PC-9 (cell line): ENCODE measurements at regions not wholly inside any gene's neighbourhood (a gene's known extent, or its start where the extent isn't known, plus 50 kb on each side); places are given as distances from the start of the nearest gene placed in this dataset.

Experiments
- BruUV-seq: library from RNA; stranded (reverse); fragments of 400-500 nt; replicated peaks from 2 replicates; lab custom pipeline; 2021; lab: Mats Ljungman, UMichigan
- CTCF ChIA-PET: fragments of 300-600 bp; sonication (Branson Sonifier 250); formaldehyde crosslinking; loops from one replicate; lab custom pipeline; 2022; ENCODE audit warnings: antibody characterized with exemption; lab: Charles Lee
- POLR2A ChIA-PET: fragments of 300-600 bp; sonication (Branson Sonifier 250); formaldehyde crosslinking; loops from one replicate; lab custom pipeline; 2022; ENCODE audit warnings: antibody characterized with exemption; ENCODE audit not compliant: unreplicated experiment; lab: Charles Lee
- DNase-seq, 2 experiments: peaks; one replicate each; pipeline versions ENCODE4 v3.0.0 to v3.0.0-alpha.2; 2015 to 2022; ENCODE audit warnings: mixed read lengths in 1 of 2
- H2AFZ ChIP-seq: fragments of 200-600 bp; sonication (generic); 2 replicates; pipeline ENCODE4 v1.8.1; 2017; ENCODE audit warnings: antibody characterized with exemption
- H3F3A ChIP-seq: fragments of 200-600 bp; sonication (generic); 2 replicates; pipeline ENCODE4 v1.8.1; 2017; ENCODE audit warnings: antibody characterized with exemption, mild to moderate bottlenecking, low read depth; ENCODE audit not compliant: insufficient read depth
- H3K27ac ChIP-seq: fragments of 200-600 bp; sonication (generic); 2 replicates; pipeline ENCODE4 v1.6.1; 2016; ENCODE audit warnings: mixed run types
- H3K27me3 ChIP-seq: fragments of 200-600 bp; sonication (generic); 2 replicates; pipeline ENCODE4 v1.6.1; 2016; ENCODE audit warnings: low read depth, mixed run types; ENCODE audit not compliant: insufficient read depth
- H3K36me3 ChIP-seq: fragments of 200-600 bp; sonication (generic); 2 replicates; pipeline ENCODE4 v1.6.1; 2016; ENCODE audit warnings: low read depth, mixed run types
- H3K4me1 ChIP-seq: fragments of 200-600 bp; sonication (generic); replicated peaks from 2 replicates; pipeline ENCODE4 v1.6.1; 2016; ENCODE audit warnings: mixed run types; ENCODE audit not compliant: insufficient read depth
- H3K4me2 ChIP-seq: fragments of 200-600 bp; sonication (generic); 2 replicates; pipeline ENCODE4 v1.6.1; 2017; ENCODE audit warnings: mixed run types
- H3K4me3 ChIP-seq: fragments of 200-600 bp; sonication (generic); 2 replicates; pipeline ENCODE4 v1.6.1; 2016; ENCODE audit warnings: mixed run types
- H3K79me2 ChIP-seq: fragments of 200-600 bp; sonication (generic); 2 replicates; pipeline ENCODE4 v1.6.1; 2017; ENCODE audit warnings: low read depth, mixed run types
- H3K9me2 ChIP-seq: fragments of 200-600 bp; sonication (generic); 2 replicates; pipeline ENCODE4 v1.8.1; 2017; ENCODE audit warnings: mild to moderate bottlenecking; ENCODE audit not compliant: insufficient read depth
- H3K9me3 ChIP-seq: fragments of 200-600 bp; sonication (generic); 2 replicates; pipeline ENCODE4 v1.8.1; 2016; ENCODE audit warnings: low read depth; ENCODE audit not compliant: insufficient read depth
- H4K20me1 ChIP-seq: fragments of 200-600 bp; sonication (generic); 2 replicates; pipeline ENCODE4 v1.8.1; 2017; ENCODE audit not compliant: insufficient read depth
- EZH2 ChIP-seq: fragments of 200-600 bp; sonication (generic); IDR thresholded peaks from 2 replicates; pipeline ENCODE4 v1.8.0; 2017; ENCODE audit warnings: antibody characterized with exemption, low read depth
- intact Hi-C: fragments of 100-400 bp; cut with micrococcal nuclease; formaldehyde crosslinking; loops from one replicate; pipeline ENCODE4 v1.10.0; 2022; ENCODE audit not compliant: unreplicated experiment
- TF ChIP-seq, protein P1 (sequence below): fragments of 200-600 bp; sonication (generic); conservative IDR thresholded peaks from 2 replicates; pipeline ENCODE4 v1.6.1; 2017; ENCODE audit warnings: mixed run types, antibody characterized with exemption, mild to moderate bottlenecking, moderate library complexity

DNA sequence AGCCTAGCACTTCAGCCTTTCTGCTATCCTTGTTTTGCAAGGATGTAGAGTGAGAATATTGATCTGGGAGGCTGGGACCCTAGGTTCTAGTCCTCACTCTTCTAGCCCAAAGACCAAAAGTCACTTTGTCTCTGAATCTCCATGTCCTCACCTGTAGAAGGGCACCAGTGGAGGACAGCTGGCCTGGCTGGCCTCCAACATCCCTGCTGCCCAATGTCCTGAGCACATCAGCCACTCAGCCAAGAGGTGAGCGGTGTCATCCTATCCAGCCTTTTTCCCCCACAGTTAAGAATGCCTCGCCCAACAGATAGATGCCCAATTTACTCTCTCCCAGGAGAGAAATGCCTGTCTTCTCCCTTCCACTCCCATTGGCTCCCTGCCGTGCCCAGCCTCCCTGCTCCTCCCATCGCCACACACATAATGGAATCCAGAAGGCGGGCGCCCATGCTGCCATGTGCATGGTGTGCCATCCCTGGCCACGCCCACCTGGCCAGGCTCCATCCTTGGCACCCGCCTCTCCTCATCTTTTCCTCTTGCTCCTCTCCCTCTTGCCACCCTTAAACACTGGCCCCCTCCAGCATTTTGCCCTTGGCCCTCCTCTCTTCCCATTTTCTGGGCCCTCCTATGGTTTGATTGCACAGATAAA, 157.3 kb upstream of the SDK2 start:
- Histone ChIP-seq H3K4me3 (no peak overlapping the region), H3K36me3 (no peaks in the 10 kb centered on the region), H3K79me2 (no peaks in the 10 kb centered on the region), H3K27ac (no peak overlapping the region), H2AFZ (no peak overlapping the region), H3K4me2 (no peak overlapping the region), H4K20me1 (no peaks in the 10 kb centered on the region), H3K27me3 (peaks cover 46% of the 10 kb centered on the region), H3K4me1 (no peaks in the 10 kb centered on the region), H3K9me3 (no peaks in the 10 kb centered on the region), H3K9me2 (no peaks in the 10 kb centered on the region), H3F3A (no peaks in the 10 kb centered on the region)
- TF ChIP-seq, protein P1, sequence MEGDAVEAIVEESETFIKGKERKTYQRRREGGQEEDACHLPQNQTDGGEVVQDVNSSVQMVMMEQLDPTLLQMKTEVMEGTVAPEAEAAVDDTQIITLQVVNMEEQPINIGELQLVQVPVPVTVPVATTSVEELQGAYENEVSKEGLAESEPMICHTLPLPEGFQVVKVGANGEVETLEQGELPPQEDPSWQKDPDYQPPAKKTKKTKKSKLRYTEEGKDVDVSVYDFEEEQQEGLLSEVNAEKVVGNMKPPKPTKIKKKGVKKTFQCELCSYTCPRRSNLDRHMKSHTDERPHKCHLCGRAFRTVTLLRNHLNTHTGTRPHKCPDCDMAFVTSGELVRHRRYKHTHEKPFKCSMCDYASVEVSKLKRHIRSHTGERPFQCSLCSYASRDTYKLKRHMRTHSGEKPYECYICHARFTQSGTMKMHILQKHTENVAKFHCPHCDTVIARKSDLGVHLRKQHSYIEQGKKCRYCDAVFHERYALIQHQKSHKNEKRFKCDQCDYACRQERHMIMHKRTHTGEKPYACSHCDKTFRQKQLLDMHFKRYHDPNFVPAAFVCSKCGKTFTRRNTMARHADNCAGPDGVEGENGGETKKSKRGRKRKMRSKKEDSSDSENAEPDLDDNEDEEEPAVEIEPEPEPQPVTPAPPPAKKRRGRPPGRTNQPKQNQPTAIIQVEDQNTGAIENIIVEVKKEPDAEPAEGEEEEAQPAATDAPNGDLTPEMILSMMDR, result no peak
- no peak for TF ChIP-seq EZH2
- DNase-seq, result no peak
- intact Hi-C loops, result no loop called here
- ChIA-PET CTCF (no interaction called here), POLR2A (no interaction called here)
- no TSS peak for BruUV-seq

DNA sequence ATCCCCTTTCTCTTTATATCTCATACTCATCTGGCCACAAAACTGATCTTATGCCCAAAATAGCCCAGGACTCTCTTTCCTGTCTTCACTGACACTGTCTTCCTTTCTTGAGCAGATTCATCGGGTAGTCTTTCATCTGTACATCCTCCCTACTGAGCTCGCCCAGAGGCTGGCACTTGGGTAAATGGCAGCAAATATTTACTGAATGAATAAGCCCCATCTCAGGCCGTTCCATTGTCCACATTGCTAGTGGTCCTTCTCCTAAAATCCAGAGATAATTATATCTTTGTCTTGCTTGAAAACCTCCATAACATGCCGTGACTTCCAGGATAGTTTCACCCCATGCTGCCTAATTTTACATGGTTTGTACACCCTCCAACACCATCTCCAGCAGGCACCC, 158.1 kb upstream of the SDK2 start:
- ChIA-PET POLR2A (no interaction called here), CTCF (no interaction called here)
- Histone ChIP-seq H3K79me2 (no peaks in the 10 kb centered on the region), H3K4me1 (no peaks in the 10 kb centered on the region), H3K9me2 (no peaks in the 10 kb centered on the region), H3F3A (no peaks in the 10 kb centered on the region), H3K36me3 (no peaks in the 10 kb centered on the region), H2AFZ (no peak overlapping the region), H4K20me1 (no peaks in the 10 kb centered on the region), H3K4me3 (no peak overlapping the region), H3K27me3 (peaks cover 39% of the 10 kb centered on the region), H3K9me3 (no peaks in the 10 kb centered on the region), H3K4me2 (no peak overlapping the region), H3K27ac (no peak overlapping the region)
- no TSS peak for BruUV-seq
- DNase-seq, result peak in 1 of 2 experiments; percentile 19
- TF ChIP-seq EZH2, result no peak
- TF ChIP-seq, protein P1, result no peak
- intact Hi-C loops, result no loop called here

DNA sequence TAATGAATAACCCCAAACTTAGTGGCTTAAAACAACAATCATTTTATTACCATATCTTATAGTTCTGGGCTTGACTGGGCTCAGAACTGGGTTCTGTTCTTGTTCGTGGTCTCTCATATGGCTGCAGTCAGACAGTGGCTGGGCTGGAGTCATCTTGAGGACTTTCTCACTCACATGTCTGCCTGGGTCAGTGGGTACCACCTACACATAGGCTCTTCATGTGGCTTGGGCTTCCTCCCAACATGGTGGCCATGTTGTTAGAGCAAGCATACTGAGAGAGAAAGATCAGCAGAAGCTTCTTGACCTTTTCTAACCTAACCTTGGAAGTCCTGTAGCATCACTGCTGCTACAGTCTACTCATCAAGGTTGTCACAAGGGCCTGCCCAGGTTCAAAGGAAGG, 158.6 kb upstream of the SDK2 start:
- Histone ChIP-seq H3K9me3 (no peaks in the 10 kb centered on the region), H2AFZ (no peak overlapping the region), H3F3A (no peaks in the 10 kb centered on the region), H3K4me2 (no peak overlapping the region), H3K4me3 (no peak overlapping the region), H4K20me1 (no peaks in the 10 kb centered on the region), H3K36me3 (no peaks in the 10 kb centered on the region), H3K27ac (no peak overlapping the region), H3K79me2 (no peaks in the 10 kb centered on the region), H3K9me2 (no peaks in the 10 kb centered on the region), H3K27me3 (peaks cover 39% of the 10 kb centered on the region), H3K4me1 (no peaks in the 10 kb centered on the region)
- BruUV-seq, result no TSS peak
- peak in 1 of 2 experiments; percentile 9 for DNase-seq
- ChIA-PET POLR2A (no interaction called here), CTCF (no interaction called here)
- TF ChIP-seq, protein P1, result no peak
- TF ChIP-seq EZH2, result no peak
- intact Hi-C loops, result no loop called here
